ENCODE measurements at regions not wholly inside any gene's neighbourhood (a gene's known extent, or its start where the extent isn't known, plus 50 kb on each side); places are given as distances from the start of the nearest gene placed in this dataset.
"Not testable (repeated sequence)": the region's sequence is repeated elsewhere in the genome, so short reads cannot be mapped to it uniquely, and the experiment has no call there.

GRCh38 chr4:49217492-49217891 lies 231.4 kb downstream of the CWH43 start:
- ATAC-seq, result no peak
- no peak for DNase-seq
- intact Hi-C loops (cut with DNase I, micrococcal nuclease), result no loop called here

DNA sequence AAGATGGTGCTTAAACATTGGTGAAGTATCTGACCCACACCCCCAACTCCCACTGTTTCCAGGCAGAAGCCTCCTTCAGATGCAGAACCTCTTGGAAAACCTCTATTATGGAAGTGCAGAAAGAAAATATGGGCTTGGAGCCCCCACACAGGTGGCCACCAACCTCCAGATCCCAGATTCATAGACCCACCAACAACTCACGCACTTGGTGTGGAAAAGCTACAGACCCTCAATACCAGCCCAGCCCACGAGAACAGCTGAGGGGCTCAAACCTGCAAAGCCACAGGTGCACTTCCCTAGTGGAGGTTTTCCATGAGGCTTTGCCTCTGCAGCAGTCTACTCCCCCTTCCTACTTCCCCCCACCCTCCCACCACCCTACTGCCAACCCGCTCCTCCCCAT lies 232.0 kb downstream of the CWH43 start:
- intact Hi-C loops (cut with DNase I, micrococcal nuclease); ATAC-seq: not testable (repeated sequence)

GRCh38 chr4:49218931-49219330 lies 232.9 kb downstream of the CWH43 start:
- intact Hi-C loops (cut with DNase I, micrococcal nuclease); ATAC-seq: not testable (repeated sequence)

More for the DNA sequence above, 232.0 kb downstream of the CWH43 start:
- DNase-seq, result not testable (repeated sequence)

DNA sequence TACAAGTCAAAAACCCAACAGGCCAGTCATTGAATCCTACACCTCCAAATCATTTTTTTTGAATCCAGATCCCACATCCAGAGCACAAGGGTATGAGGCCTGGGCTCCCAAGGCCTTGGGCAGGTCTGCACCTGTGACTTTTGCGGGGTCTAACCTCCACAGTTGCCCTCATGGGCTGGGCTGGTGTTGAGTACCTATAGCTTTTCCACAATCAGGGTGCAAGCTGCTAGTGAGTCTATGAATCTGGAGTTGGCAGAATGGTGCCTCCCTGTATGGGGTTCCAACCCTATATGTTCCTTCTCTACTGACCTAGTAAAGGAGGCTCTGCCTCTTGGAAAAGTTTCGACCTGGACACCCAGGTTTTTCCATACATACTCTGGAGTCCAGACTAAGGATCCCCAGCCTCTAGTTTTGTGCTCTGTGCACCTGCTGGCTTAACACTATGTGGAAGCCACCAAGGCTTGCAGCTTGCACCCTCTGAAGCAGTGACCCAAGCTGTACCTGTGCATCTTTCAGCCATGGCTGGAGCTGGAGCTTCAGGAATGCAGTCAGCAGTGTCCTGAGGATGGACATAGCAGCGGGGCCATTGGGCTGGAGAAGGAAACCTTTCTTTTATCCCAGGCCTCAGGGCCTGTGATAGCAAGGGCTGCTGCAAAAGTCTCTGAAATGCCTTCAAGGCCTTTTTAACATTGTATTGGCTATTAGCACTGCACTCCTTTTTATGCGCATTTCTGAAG lies 233.6 kb downstream of the CWH43 start:
- intact Hi-C loops (cut with DNase I, micrococcal nuclease); DNase-seq; ATAC-seq: not testable (repeated sequence)

More at GRCh38 chr4:49218931-49219330, 232.9 kb downstream of the CWH43 start:
- not testable (repeated sequence) for DNase-seq

GRCh38 chr4:49221209-49221608 lies 235.1 kb downstream of the CWH43 start:
- intact Hi-C loops (cut with DNase I, micrococcal nuclease), result no loop called here
- DNase-seq (no peak), ATAC-seq (no peak)

DNA sequence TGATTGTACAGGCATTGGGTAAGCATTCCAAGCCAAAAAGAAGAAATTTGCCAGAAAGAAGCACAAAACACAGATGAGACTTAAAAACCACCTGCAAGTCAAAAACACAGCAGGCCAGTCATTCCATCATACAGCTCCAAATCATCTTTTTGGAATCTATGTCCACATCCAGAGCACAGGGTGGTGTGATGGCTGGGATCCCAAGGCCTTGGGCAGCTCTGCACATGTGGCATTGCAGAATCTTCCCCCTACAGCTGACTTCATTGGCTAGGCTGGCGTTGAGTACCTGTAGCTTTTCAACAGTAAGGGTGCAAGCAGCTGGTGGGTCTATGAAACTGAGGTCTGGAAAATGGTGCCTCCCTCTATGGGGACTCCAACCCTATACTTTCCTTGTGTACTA lies 236.7 kb downstream of the CWH43 start:
- intact Hi-C loops (cut with DNase I, micrococcal nuclease); ATAC-seq; DNase-seq: not testable (repeated sequence)

- ATAC-seq; intact Hi-C loops (cut with DNase I, micrococcal nuclease); DNase-seq: not testable (repeated sequence)
These were observed 240.3 kb downstream of the CWH43 start for GRCh38 chr4:49226216-49226866.

- ATAC-seq; intact Hi-C loops (cut with DNase I, micrococcal nuclease); DNase-seq: not testable (repeated sequence)
These were observed 241.9 kb downstream of the CWH43 start for GRCh38 chr4:49227941-49228340.

- ATAC-seq, result not testable (repeated sequence)
These were observed 243.2 kb downstream of the CWH43 start for GRCh38 chr4:49229243-49229642.

GRCh38 chr4:49229713-49230112 lies 243.6 kb downstream of the CWH43 start:
- ATAC-seq; DNase-seq; intact Hi-C loops (cut with DNase I, micrococcal nuclease): not testable (repeated sequence)

More at GRCh38 chr4:49229243-49229642, 243.2 kb downstream of the CWH43 start:
- intact Hi-C loops (cut with DNase I, micrococcal nuclease); DNase-seq: not testable (repeated sequence)

GRCh38 chr4:49233346-49233745 lies 247.3 kb downstream of the CWH43 start:
- intact Hi-C loops (cut with DNase I, micrococcal nuclease); ATAC-seq; DNase-seq: not testable (repeated sequence)

GRCh38 chr4:49233749-49234148 lies 247.7 kb downstream of the CWH43 start:
- intact Hi-C loops (cut with DNase I, micrococcal nuclease); DNase-seq; ATAC-seq: not testable (repeated sequence)

GRCh38 chr4:49234382-49234781 lies 248.3 kb downstream of the CWH43 start:
- ATAC-seq; DNase-seq; intact Hi-C loops (cut with DNase I, micrococcal nuclease): not testable (repeated sequence)

DNA sequence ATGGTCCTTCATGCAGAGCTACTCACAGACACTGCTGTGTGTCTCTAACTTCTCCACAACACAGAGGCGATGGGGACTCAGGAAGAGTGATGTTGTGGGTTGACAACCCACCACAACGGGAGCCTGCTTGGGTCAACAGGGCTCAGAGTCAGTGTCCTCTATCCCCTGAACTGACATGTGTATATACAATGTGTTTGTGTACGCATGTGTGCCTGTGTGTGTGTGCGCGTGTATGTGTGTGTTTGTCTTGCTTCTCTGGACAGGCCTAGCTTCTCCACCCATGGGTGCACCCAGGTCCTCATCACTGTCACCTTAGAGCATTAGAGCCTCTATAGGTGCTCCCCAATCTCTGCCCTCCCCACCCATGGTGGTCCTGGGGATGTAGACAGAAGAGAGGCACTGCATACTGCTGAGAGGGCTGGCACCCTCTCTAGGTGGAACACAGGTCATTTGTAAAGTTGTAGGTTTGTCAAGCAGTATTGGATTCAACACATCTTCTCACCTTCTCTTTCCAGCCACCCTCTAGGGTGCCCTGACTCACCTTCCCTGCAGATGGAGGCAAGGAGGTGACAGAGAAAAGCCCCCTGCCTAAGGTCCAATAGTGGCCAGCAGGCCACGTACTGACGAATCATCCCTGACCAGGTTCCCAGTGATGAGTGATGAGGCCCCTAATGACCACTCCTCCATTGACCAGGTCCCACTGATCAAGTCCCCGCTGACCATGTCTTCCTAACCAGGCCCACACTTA lies 249.5 kb downstream of the CWH43 start:
- intact Hi-C loops (cut with DNase I, micrococcal nuclease); ATAC-seq; DNase-seq: not testable (repeated sequence)

GRCh38 chr4:49236474-49236873 lies 250.4 kb downstream of the CWH43 start:
- ATAC-seq; DNase-seq; intact Hi-C loops (cut with DNase I, micrococcal nuclease): not testable (repeated sequence)

GRCh38 chr4:49241295-49241694 lies 255.2 kb downstream of the CWH43 start:
- DNase-seq; ATAC-seq; intact Hi-C loops (cut with DNase I, micrococcal nuclease): not testable (repeated sequence)

- DNase-seq; ATAC-seq; intact Hi-C loops (cut with DNase I, micrococcal nuclease): not testable (repeated sequence)
These were observed 276.7 kb downstream of the CWH43 start for GRCh38 chr4:49262786-49263185.

GRCh38 chr4:49270435-49270834 lies 284.4 kb downstream of the CWH43 start:
- intact Hi-C loops (cut with DNase I, micrococcal nuclease); DNase-seq; ATAC-seq: not testable (repeated sequence)

GRCh38 chr4:49270912-49271311 lies 284.8 kb downstream of the CWH43 start:
- intact Hi-C loops (cut with DNase I, micrococcal nuclease); DNase-seq: not testable (repeated sequence)

More at GRCh38 chr4:49270912-49271311, 284.8 kb downstream of the CWH43 start:
- ATAC-seq, result not testable (repeated sequence)

All from left colon (tissue), 2 donors.